HUES48 (cell line): ENCODE measurements at regions not wholly inside any gene's neighbourhood (a gene's known extent, or its start where the extent isn't known, plus 50 kb on each side); places are given as distances from the start of the nearest gene placed in this dataset.

Experiments used
- H3K27ac ChIP-seq: one replicate; pipeline ENCODE4 v1.7.0; 2013; ENCODE audit warnings: low read depth, low read length, inconsistent platforms
- H3K27me3 ChIP-seq: 2 replicates; pipeline ENCODE4 v1.6.1; 2013; ENCODE audit warnings: mild to moderate bottlenecking, low read length; ENCODE audit not compliant: control insufficient read depth, insufficient read depth
- H3K36me3 ChIP-seq: 2 replicates; pipeline ENCODE4 v1.6.1; 2013; ENCODE audit warnings: low read length; ENCODE audit not compliant: control insufficient read depth, insufficient read depth
- H3K4me1 ChIP-seq: 2 replicates; pipeline ENCODE4 v1.6.1; 2013; ENCODE audit warnings: mild to moderate bottlenecking, low read length; ENCODE audit not compliant: control insufficient read depth, insufficient read depth
- H3K4me3 ChIP-seq: 2 replicates; pipeline ENCODE4 v1.5.1; 2013; ENCODE audit warnings: mild to moderate bottlenecking, low read depth, low read length
- H3K9ac ChIP-seq: 2 replicates; pipeline ENCODE4 v1.6.1; 2013; ENCODE audit warnings: mild to moderate bottlenecking, low read depth, low read length, moderate library complexity
- H3K9me3 ChIP-seq: 2 replicates; pipeline ENCODE4 v1.6.1; 2013; ENCODE audit warnings: low read length; ENCODE audit not compliant: control insufficient read depth, insufficient read depth

- H3K4me1 ChIP-seq: no peaks in the 10 kb centered on the region
- H3K27ac ChIP-seq: no peak overlapping the region
- no peak overlapping the region for H3K4me3 ChIP-seq
- H3K36me3 ChIP-seq: no peaks in the 10 kb centered on the region
- 0 out of 2 replicates have a peak, but pooled peaks cover 3% of the 10 kb centered on the region for H3K9me3 ChIP-seq
- H3K27me3 ChIP-seq: no peaks in the 10 kb centered on the region
- no peak overlapping the region for H3K9ac ChIP-seq
These were observed 189.2 kb upstream of the FERMT1 start for GRCh38 chr20:6311841-6312655.

GRCh38 chr20:6311097-6311496 is 188.3 kb upstream of the FERMT1 start:
- Histone ChIP-seq H3K27ac (no peak overlapping the region), H3K9ac (no peak overlapping the region), H3K36me3 (no peaks in the 10 kb centered on the region), H3K4me1 (no peaks in the 10 kb centered on the region), H3K4me3 (no peak overlapping the region), H3K9me3 (0 out of 2 replicates have a peak, but pooled peaks cover 3% of the 10 kb centered on the region), H3K27me3 (no peaks in the 10 kb centered on the region)

- Histone ChIP-seq H3K27me3 (no peaks in the 10 kb centered on the region), H3K36me3 (no peaks in the 10 kb centered on the region), H3K4me3 (no peak overlapping the region), H3K27ac (no peak overlapping the region), H3K9ac (no peak overlapping the region), H3K4me1 (0 out of 2 replicates have a peak, but pooled peaks cover 3% of the 10 kb centered on the region), H3K9me3 (no peaks in the 10 kb centered on the region)
These were observed 182.7 kb upstream of the FERMT1 start for GRCh38 chr20:6305536-6305935.

- no peaks in the 10 kb centered on the region for H3K9me3 ChIP-seq
- no peak overlapping the region for H3K4me3 ChIP-seq
- no peaks in the 10 kb centered on the region for H3K27me3 ChIP-seq
- H3K27ac ChIP-seq: no peak overlapping the region
- 0 out of 2 replicates have a peak, but pooled peaks cover 3% of the 10 kb centered on the region for H3K4me1 ChIP-seq
- no peak overlapping the region for H3K9ac ChIP-seq
- no peaks in the 10 kb centered on the region for H3K36me3 ChIP-seq
These were observed 179.2 kb upstream of the FERMT1 start for GRCh38 chr20:6302041-6302440.

GRCh38 chr20:6299456-6299855 is 176.6 kb upstream of the FERMT1 start:
- Histone ChIP-seq H3K4me3 (no peak overlapping the region), H3K27ac (no peak overlapping the region), H3K9me3 (no peaks in the 10 kb centered on the region), H3K27me3 (no peaks in the 10 kb centered on the region), H3K36me3 (no peaks in the 10 kb centered on the region), H3K4me1 (0 out of 2 replicates have a peak, but pooled peaks cover 3% of the 10 kb centered on the region), H3K9ac (no peak overlapping the region)

GRCh38 chr20:6298049-6298448 is 175.2 kb upstream of the FERMT1 start:
- H3K4me3 ChIP-seq: no peak overlapping the region
- H3K9me3 ChIP-seq: no peaks in the 10 kb centered on the region
- H3K27me3 ChIP-seq: no peaks in the 10 kb centered on the region
- no peaks in the 10 kb centered on the region for H3K36me3 ChIP-seq
- no peak overlapping the region for H3K9ac ChIP-seq
- no peak overlapping the region for H3K27ac ChIP-seq
- no peaks in the 10 kb centered on the region for H3K4me1 ChIP-seq

- Histone ChIP-seq H3K4me1 (no peaks in the 10 kb centered on the region), H3K4me3 (no peak overlapping the region), H3K27me3 (no peaks in the 10 kb centered on the region)
These were observed 173.0 kb upstream of the FERMT1 start for GRCh38 chr20:6295867-6296256.

GRCh38 chr20:6295127-6295866 is 172.5 kb upstream of the FERMT1 start:
- H3K9me3 ChIP-seq: no peaks in the 10 kb centered on the region
- no peaks in the 10 kb centered on the region for H3K27me3 ChIP-seq
- no peaks in the 10 kb centered on the region for H3K4me1 ChIP-seq
- no peaks in the 10 kb centered on the region for H3K36me3 ChIP-seq
- no peak overlapping the region for H3K4me3 ChIP-seq
- no peak overlapping the region for H3K27ac ChIP-seq
- no peak overlapping the region for H3K9ac ChIP-seq

More at GRCh38 chr20:6295867-6296256, 173.0 kb upstream of the FERMT1 start:
- H3K27ac ChIP-seq: no peak overlapping the region
- H3K9me3 ChIP-seq: no peaks in the 10 kb centered on the region
- H3K9ac ChIP-seq: no peak overlapping the region
- H3K36me3 ChIP-seq: no peaks in the 10 kb centered on the region

- H3K4me1 ChIP-seq: no peaks in the 10 kb centered on the region
- no peak overlapping the region for H3K9ac ChIP-seq
- H3K4me3 ChIP-seq: no peak overlapping the region
- peaks cover 11% of the 10 kb centered on the region for H3K9me3 ChIP-seq
- H3K27me3 ChIP-seq: no peaks in the 10 kb centered on the region
- H3K27ac ChIP-seq: no peak overlapping the region
- no peaks in the 10 kb centered on the region for H3K36me3 ChIP-seq
These were observed 164.6 kb upstream of the FERMT1 start for GRCh38 chr20:6287471-6287870.

GRCh38 chr20:6282642-6283041 is 159.8 kb upstream of the FERMT1 start:
- no peak overlapping the region for H3K4me3 ChIP-seq

GRCh38 chr20:6277661-6278240 is 154.9 kb upstream of the FERMT1 start:
- peaks cover 14% of the 10 kb centered on the region for H3K9me3 ChIP-seq
- H3K27me3 ChIP-seq: no peaks in the 10 kb centered on the region
- no peak overlapping the region for H3K9ac ChIP-seq
- no peak overlapping the region for H3K27ac ChIP-seq
- H3K36me3 ChIP-seq: no peaks in the 10 kb centered on the region
- H3K4me1 ChIP-seq: no peaks in the 10 kb centered on the region
- H3K4me3 ChIP-seq: no peak overlapping the region

More at GRCh38 chr20:6282642-6283041, 159.8 kb upstream of the FERMT1 start:
- Histone ChIP-seq H3K9me3 (peaks cover 22% of the 10 kb centered on the region), H3K4me1 (no peaks in the 10 kb centered on the region), H3K27ac (no peak overlapping the region), H3K36me3 (no peaks in the 10 kb centered on the region), H3K27me3 (no peaks in the 10 kb centered on the region), H3K9ac (no peak overlapping the region)
